ENCODE measurements at regions not wholly inside any gene's neighbourhood (a gene's known extent, or its start where the extent isn't known, plus 50 kb on each side); places are given as distances from the start of the nearest gene placed in this dataset.

DNA sequence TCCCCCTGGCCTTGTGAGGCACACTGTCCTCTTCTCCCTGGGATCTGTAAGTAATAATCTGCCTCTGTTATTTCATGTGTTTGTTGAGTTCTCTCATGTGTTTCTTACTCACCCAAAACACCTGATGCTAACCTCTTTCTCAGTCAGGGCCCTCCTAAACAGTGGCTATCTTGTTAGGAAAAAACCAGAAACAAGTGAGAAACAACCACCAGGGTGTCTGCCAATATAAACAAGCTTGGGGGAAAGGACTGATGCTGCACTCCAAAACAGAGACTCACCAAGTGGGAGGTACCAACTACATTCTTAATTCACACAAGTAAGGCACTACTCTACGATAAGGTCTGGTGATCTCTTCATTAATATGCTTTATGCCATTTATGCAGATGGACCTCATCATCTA, 564.4 kb downstream of the SEMA5A start:
- POLR2A ChIA-PET, result no interaction called here
- no peaks in the 10 kb centered on the region for H3K4me1 Mint-ChIP-seq

DNA sequence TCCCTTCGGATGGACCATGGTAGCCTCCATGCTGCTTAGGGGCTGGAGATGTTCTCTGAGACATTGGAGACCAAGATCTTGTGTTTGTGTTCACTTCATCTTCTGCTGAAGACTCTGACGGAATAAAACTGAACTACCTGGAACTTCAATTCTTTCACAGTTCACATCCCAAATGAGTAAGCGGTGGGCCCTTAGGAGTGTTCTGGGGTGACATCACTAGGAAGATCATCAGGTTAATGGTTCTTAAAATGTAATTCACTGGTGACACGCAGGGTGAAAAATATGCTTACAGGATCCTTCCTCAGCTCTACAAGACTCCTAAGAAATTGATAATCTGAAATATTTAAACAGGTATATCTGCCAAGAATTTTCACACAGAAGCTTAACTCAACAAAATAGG, 561.5 kb downstream of the SEMA5A start:
- no peak overlapping the region for H3K27ac Mint-ChIP-seq
- ChIA-PET CTCF (no interaction called here), POLR2A (no interaction called here)
- H3K4me3 Mint-ChIP-seq, result no peak overlapping the region
- no peak for DNase-seq
- H3K9me3 Mint-ChIP-seq, result peaks cover 6% of the 10 kb centered on the region
- H3K27me3 Mint-ChIP-seq, result no peaks in the 10 kb centered on the region
- H3K4me1 Mint-ChIP-seq, result no peaks in the 10 kb centered on the region
- H3K36me3 Mint-ChIP-seq (ENCODE audit: low read depth), result no peaks in the 10 kb centered on the region

More for the DNA sequence above, 564.4 kb downstream of the SEMA5A start:
- CTCF ChIA-PET, result no interaction called here
- DNase-seq, result no peak
- no peak overlapping the region for H3K27ac Mint-ChIP-seq
- no peaks in the 10 kb centered on the region for H3K36me3 Mint-ChIP-seq (ENCODE audit: low read depth)
- H3K9me3 Mint-ChIP-seq, result peaks cover 6% of the 10 kb centered on the region
- no peak overlapping the region for H3K4me3 Mint-ChIP-seq
- no peaks in the 10 kb centered on the region for H3K27me3 Mint-ChIP-seq

Data from activated CD4-positive, alpha-beta memory T cell treated with anti-CD3 and anti-CD28 coated beads, Interleukin-2, amount 10 ng/mL, durations not matched to agents 7 days and 5 days (primary cell).